ENCODE measurements at regions not wholly inside any gene's neighbourhood (a gene's known extent, or its start where the extent isn't known, plus 50 kb on each side); places are given as distances from the start of the nearest gene placed in this dataset.

GRCh38 chr3:182124187-182124586 lies 412.5 kb downstream of the SOX2 start:
- no peak for TF ChIP-seq CTCF (IDR thresholded peaks at IDR 0.05; ENCODE audit: low read length)
- TF ChIP-seq EZH2 (IDR thresholded peaks at IDR 0.05; ENCODE audit: borderline replicate concordance, low read length): no peak

Data from OCI-LY1 (cell line).